ENCODE measurements at regions not wholly inside any gene's neighbourhood (a gene's known extent, or its start where the extent isn't known, plus 50 kb on each side); places are given as distances from the start of the nearest gene placed in this dataset.

DNA sequence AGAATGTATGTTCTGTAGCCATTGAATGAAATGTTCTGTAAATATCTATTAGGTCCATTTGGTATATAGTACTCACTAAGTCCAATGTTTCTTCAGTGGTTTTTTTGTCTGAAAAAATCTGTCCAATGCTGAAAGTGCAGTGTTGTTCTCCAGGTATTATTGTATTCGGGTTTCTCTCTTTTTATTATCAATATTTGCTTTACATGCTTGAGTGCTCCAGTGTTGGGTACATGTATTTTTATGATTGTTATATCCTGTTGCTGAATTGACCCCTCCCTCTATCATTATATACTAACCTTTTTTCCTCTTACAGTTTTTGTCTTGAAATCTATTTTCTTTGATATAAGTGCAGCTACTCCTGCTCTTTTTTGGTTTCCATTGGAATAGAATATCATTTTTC lies 382.2 kb downstream of the CCER1 start:
- H3K4me1 ChIP-seq (ENCODE audit: insufficient read depth, low read length) = no peaks in the 10 kb centered on the region
- H3K4me2 ChIP-seq (ENCODE audit: insufficient read depth, insufficient read length, low read length) = no peak overlapping the region
- no peaks in the 10 kb centered on the region for H3K27me3 ChIP-seq (ENCODE audit: insufficient read depth, low read length)
- no peak overlapping the region for H4K5ac ChIP-seq (ENCODE audit: insufficient read length, low read depth, low read length)
- H3K4ac ChIP-seq (ENCODE audit: low read depth, low read length) = no peak overlapping the region
- H2BK5ac ChIP-seq (ENCODE audit: insufficient read length, low read length) = no peak overlapping the region
- H3K27ac ChIP-seq (ENCODE audit: insufficient read length, low read depth, low read length) = no peak overlapping the region
- H4K8ac ChIP-seq (replicated peaks; ENCODE audit: insufficient read length, low read depth, low read length) = no peak overlapping the region
- H2BK15ac ChIP-seq (ENCODE audit: low read depth, low read length) = no peak overlapping the region
- Mint-ChIP-seq H3K4me1 (peaks cover 0 to 11% of the 10 kb centered on the region in 2 experiments; a peak in 2 of 4 replicates), H3K9me3 (peaks cover under 1 to 2% of the 10 kb centered on the region in 2 experiments; a peak in 3 of 5 replicates), H3K36me3 (ENCODE audit: insufficient read depth in 1 of 3, low read depth in 3 of 3) (no peaks in the 10 kb centered on the region; a peak in 1 of 7 replicates), H3K4me3 (no peak overlapping the region), H3K27me3 (ENCODE audit: low read depth) (no peaks in the 10 kb centered on the region), H3K27ac (no peak overlapping the region)
- H3K18ac ChIP-seq (ENCODE audit: insufficient read length, low read depth, low read length) = no peak overlapping the region
- no peak overlapping the region for H3K14ac ChIP-seq (ENCODE audit: insufficient read depth, low read length)
- no peak overlapping the region for H2BK120ac ChIP-seq (ENCODE audit: low read depth, low read length, poor library complexity, severe bottlenecking)
- no peak overlapping the region for H4K91ac ChIP-seq (ENCODE audit: insufficient read length, low read depth, low read length)
- H2BK12ac ChIP-seq (ENCODE audit: insufficient read length, low read depth, low read length) = no peak overlapping the region
- no peaks in the 10 kb centered on the region for H3K9me3 ChIP-seq (ENCODE audit: control insufficient read depth, low read depth, low read length)
- no peak overlapping the region for H3K9ac ChIP-seq (ENCODE audit: extremely low read depth, insufficient read length, low read length)
- no peak overlapping the region for H3T11ph ChIP-seq (ENCODE audit: low read length)
- no peaks in the 10 kb centered on the region for H4K20me1 ChIP-seq (ENCODE audit: control insufficient read depth, insufficient read depth, insufficient read length)
- WGBS (ENCODE audit: extremely low coverage, insufficient read length, low lambda C conversion rate) = no CpG with 5 or more reads among the region's 1 CpG
- no peak overlapping the region for H2AK5ac ChIP-seq (ENCODE audit: insufficient read length, low read length)
- TF ChIP-seq, protein P1, sequence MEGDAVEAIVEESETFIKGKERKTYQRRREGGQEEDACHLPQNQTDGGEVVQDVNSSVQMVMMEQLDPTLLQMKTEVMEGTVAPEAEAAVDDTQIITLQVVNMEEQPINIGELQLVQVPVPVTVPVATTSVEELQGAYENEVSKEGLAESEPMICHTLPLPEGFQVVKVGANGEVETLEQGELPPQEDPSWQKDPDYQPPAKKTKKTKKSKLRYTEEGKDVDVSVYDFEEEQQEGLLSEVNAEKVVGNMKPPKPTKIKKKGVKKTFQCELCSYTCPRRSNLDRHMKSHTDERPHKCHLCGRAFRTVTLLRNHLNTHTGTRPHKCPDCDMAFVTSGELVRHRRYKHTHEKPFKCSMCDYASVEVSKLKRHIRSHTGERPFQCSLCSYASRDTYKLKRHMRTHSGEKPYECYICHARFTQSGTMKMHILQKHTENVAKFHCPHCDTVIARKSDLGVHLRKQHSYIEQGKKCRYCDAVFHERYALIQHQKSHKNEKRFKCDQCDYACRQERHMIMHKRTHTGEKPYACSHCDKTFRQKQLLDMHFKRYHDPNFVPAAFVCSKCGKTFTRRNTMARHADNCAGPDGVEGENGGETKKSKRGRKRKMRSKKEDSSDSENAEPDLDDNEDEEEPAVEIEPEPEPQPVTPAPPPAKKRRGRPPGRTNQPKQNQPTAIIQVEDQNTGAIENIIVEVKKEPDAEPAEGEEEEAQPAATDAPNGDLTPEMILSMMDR (conservative IDR thresholded peaks at IDR 0.05) = no peak
- H3K56ac ChIP-seq (ENCODE audit: insufficient read length, low read depth, low read length) = no peak overlapping the region
- H3K23me2 ChIP-seq (ENCODE audit: insufficient read length, low read depth, low read length, poor library complexity, severe bottlenecking) = no peaks in the 10 kb centered on the region
- DNase-seq = no peak
- H3K79me1 ChIP-seq (ENCODE audit: insufficient read depth, low read depth, low read length, poor library complexity, severe bottlenecking) = no peaks in the 10 kb centered on the region
- no peak overlapping the region for H2AFZ ChIP-seq (ENCODE audit: low read length)
- H3K23ac ChIP-seq (ENCODE audit: insufficient read length, low read depth, low read length) = no peak overlapping the region
- H2BK20ac ChIP-seq (ENCODE audit: low read depth, low read length, poor library complexity, severe bottlenecking) = no peak overlapping the region
- no peaks in the 10 kb centered on the region for H3K79me2 ChIP-seq (ENCODE audit: insufficient read depth, low read length)

Measured in H9 (cell line).